ENCODE measurements at regions not wholly inside any gene's neighbourhood (a gene's known extent, or its start where the extent isn't known, plus 50 kb on each side); places are given as distances from the start of the nearest gene placed in this dataset.
A peak's percentile ranks its signal among the peaks of the same experiment; 100 is the strongest.

- DNase-seq = no peak
Measured at GRCh38 chr2:160976797-160977196, 183.4 kb upstream of the TANK start.

- DNase-seq = no peak
Measured at GRCh38 chr2:160977376-160977775, 182.9 kb upstream of the TANK start.

- no peak for DNase-seq
Measured at GRCh38 chr2:160977854-160978253, 182.4 kb upstream of the TANK start.

GRCh38 chr2:160984426-160985077, 175.7 kb upstream of the TANK start:
- DNase-seq = no peak

GRCh38 chr2:160989778-160990177, 170.4 kb upstream of the TANK start:
- DNase-seq = no peak

GRCh38 chr2:160993654-160994061, 166.6 kb upstream of the TANK start:
- no peak for DNase-seq

- peak; percentile 12 for DNase-seq
Measured at GRCh38 chr2:160994141-160995002, 165.9 kb upstream of the TANK start.

GRCh38 chr2:160996584-160996983, 163.6 kb upstream of the TANK start:
- DNase-seq = no peak

- no peak for DNase-seq
Measured at GRCh38 chr2:161004379-161004778, 155.8 kb upstream of the TANK start.

- DNase-seq = no peak
Measured at GRCh38 chr2:161005170-161005569, 155.1 kb upstream of the TANK start.

GRCh38 chr2:161008311-161008710, 151.9 kb upstream of the TANK start:
- DNase-seq = no peak

GRCh38 chr2:161010503-161011015, 149.7 kb upstream of the TANK start:
- no peak for DNase-seq

GRCh38 chr2:161017780-161018470, 142.3 kb upstream of the TANK start:
- DNase-seq = no peak

GRCh38 chr2:161019311-161019710, 140.9 kb upstream of the TANK start:
- no peak for DNase-seq

- no peak for DNase-seq
Measured at GRCh38 chr2:161020437-161020836, 139.8 kb upstream of the TANK start.

- DNase-seq = no peak
Measured at GRCh38 chr2:161028581-161028980, 131.6 kb upstream of the TANK start.

- DNase-seq = no peak
Measured at GRCh38 chr2:161029321-161029720, 130.9 kb upstream of the TANK start.

- DNase-seq = no peak
Measured at GRCh38 chr2:161030260-161031063, 129.8 kb upstream of the TANK start.

GRCh38 chr2:161031511-161031910, 128.7 kb upstream of the TANK start:
- DNase-seq = no peak

GRCh38 chr2:161032635-161033034, 127.6 kb upstream of the TANK start:
- no peak for DNase-seq

- DNase-seq = no peak
Measured at GRCh38 chr2:161033059-161033660, 127.1 kb upstream of the TANK start.

GRCh38 chr2:161036926-161037325, 123.3 kb upstream of the TANK start:
- no peak for DNase-seq

All from NCI-H2081 treated with DMSO at 0.1 percent for 48 hours (cell line).